ENCODE measurements at regions not wholly inside any gene's neighbourhood (a gene's known extent, or its start where the extent isn't known, plus 50 kb on each side); places are given as distances from the start of the nearest gene placed in this dataset.

GRCh38 chr18:78927156-78927555, 52.5 kb upstream of the SALL3 start:
- in situ Hi-C loops (cut with HindIII; ENCODE audit: low sequenced_read_pairs), result no loop called here
- DNase-seq (ENCODE audit: low read depth), result no peak
- TF ChIP-seq, protein P1, sequence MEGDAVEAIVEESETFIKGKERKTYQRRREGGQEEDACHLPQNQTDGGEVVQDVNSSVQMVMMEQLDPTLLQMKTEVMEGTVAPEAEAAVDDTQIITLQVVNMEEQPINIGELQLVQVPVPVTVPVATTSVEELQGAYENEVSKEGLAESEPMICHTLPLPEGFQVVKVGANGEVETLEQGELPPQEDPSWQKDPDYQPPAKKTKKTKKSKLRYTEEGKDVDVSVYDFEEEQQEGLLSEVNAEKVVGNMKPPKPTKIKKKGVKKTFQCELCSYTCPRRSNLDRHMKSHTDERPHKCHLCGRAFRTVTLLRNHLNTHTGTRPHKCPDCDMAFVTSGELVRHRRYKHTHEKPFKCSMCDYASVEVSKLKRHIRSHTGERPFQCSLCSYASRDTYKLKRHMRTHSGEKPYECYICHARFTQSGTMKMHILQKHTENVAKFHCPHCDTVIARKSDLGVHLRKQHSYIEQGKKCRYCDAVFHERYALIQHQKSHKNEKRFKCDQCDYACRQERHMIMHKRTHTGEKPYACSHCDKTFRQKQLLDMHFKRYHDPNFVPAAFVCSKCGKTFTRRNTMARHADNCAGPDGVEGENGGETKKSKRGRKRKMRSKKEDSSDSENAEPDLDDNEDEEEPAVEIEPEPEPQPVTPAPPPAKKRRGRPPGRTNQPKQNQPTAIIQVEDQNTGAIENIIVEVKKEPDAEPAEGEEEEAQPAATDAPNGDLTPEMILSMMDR (IDR thresholded peaks at IDR 0.05; ENCODE audit: low read depth, low read length, missing control alignments), result no peak
- no peak overlapping the region for H3K4me3 ChIP-seq (ENCODE audit: low read depth, low read length)

DNA sequence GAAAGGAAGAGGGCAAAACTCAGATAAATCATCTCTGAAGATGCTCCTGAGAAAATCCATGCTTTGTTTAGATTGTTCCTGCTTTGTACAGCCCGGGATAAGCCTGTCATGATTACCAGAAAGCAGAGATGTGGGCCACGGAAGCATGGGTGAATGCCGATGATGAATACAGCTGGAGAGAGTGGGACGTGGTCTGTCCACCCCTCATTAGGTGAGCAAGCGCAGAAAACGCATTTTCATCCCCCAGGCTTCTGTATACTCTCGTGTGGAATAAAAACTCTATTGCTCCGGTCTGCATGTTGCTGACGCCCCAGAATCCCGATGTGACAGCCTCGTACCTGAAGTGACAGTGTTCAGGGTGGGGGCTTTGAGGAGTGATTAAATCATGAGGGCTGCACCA, 52.0 kb upstream of the SALL3 start:
- DNase-seq (ENCODE audit: low read depth), result no peak
- H3K4me3 ChIP-seq (ENCODE audit: low read depth, low read length), result no peak overlapping the region
- in situ Hi-C loops (cut with HindIII; ENCODE audit: low sequenced_read_pairs), result no loop called here
- TF ChIP-seq, protein P1 (IDR thresholded peaks at IDR 0.05; ENCODE audit: low read depth, low read length, missing control alignments), result no peak

- DNase-seq (ENCODE audit: low read depth), result no peak
- in situ Hi-C loops (cut with HindIII; ENCODE audit: low sequenced_read_pairs), result no loop called here
- H3K4me3 ChIP-seq (ENCODE audit: low read depth, low read length), result no peak overlapping the region
- TF ChIP-seq, protein P1 (IDR thresholded peaks at IDR 0.05; ENCODE audit: low read depth, low read length, missing control alignments), result no peak
These were observed 51.5 kb upstream of the SALL3 start for GRCh38 chr18:78928076-78928475.

DNA sequence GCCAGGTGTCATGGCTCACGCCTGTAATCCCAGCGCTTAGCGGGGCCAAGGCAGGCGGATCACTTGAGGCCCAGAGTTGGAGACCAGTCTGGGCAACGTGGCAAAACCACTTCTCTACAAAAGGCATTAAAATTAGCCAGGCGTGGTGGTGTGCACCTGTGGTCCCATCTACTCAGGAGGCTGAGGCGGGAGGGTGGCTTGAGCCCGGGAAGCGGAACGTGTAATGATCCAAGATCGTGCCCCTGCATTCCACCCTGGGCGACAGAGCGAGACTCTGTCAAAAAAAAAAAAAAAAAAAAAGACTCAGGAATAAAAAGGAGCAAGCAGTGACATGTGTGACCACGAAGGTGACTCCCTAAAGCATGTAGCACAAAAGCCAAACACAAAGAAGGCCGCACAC, 50.1 kb upstream of the SALL3 start:
- in situ Hi-C loops (cut with HindIII; ENCODE audit: low sequenced_read_pairs), result no loop called here
- TF ChIP-seq, protein P1 (IDR thresholded peaks at IDR 0.05; ENCODE audit: low read depth, low read length, missing control alignments), result no peak
- no peak overlapping the region for H3K4me3 ChIP-seq (ENCODE audit: low read depth, low read length)
- no peak for DNase-seq (ENCODE audit: low read depth)

All from astrocyte of the cerebellum (primary cell).